ENCODE measurements at regions not wholly inside any gene's neighbourhood (a gene's known extent, or its start where the extent isn't known, plus 50 kb on each side); places are given as distances from the start of the nearest gene placed in this dataset.

DNA sequence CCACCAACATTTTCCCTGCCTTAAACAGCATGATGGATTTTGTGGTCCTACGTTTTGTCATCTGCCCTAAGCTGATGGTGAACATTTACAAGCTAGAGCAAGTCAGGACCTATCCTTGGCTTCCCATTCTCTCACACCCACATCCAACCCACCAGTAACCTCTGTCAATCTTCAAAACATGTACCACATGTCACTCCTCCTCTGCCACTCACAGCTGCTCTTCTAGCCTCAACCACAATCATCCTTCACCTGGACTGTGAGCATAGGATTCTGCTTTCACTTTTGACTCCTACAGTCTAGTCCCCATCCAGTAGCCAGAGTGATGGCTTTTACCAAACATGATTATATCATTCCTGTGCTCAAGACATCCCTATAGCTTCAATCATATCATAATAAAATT lies 279.8 kb upstream of the DLGAP1 start:
- TF ChIP-seq, protein P1, sequence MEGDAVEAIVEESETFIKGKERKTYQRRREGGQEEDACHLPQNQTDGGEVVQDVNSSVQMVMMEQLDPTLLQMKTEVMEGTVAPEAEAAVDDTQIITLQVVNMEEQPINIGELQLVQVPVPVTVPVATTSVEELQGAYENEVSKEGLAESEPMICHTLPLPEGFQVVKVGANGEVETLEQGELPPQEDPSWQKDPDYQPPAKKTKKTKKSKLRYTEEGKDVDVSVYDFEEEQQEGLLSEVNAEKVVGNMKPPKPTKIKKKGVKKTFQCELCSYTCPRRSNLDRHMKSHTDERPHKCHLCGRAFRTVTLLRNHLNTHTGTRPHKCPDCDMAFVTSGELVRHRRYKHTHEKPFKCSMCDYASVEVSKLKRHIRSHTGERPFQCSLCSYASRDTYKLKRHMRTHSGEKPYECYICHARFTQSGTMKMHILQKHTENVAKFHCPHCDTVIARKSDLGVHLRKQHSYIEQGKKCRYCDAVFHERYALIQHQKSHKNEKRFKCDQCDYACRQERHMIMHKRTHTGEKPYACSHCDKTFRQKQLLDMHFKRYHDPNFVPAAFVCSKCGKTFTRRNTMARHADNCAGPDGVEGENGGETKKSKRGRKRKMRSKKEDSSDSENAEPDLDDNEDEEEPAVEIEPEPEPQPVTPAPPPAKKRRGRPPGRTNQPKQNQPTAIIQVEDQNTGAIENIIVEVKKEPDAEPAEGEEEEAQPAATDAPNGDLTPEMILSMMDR (conservative IDR thresholded peaks at IDR 0.05; ENCODE audit: low read length): no peak
- TF ChIP-seq EZH2phosphoT487 (IDR thresholded peaks at IDR 0.05; ENCODE audit: borderline replicate concordance): no peak
